ENCODE measurements at regions not wholly inside any gene's neighbourhood (a gene's known extent, or its start where the extent isn't known, plus 50 kb on each side); places are given as distances from the start of the nearest gene placed in this dataset.

DNA sequence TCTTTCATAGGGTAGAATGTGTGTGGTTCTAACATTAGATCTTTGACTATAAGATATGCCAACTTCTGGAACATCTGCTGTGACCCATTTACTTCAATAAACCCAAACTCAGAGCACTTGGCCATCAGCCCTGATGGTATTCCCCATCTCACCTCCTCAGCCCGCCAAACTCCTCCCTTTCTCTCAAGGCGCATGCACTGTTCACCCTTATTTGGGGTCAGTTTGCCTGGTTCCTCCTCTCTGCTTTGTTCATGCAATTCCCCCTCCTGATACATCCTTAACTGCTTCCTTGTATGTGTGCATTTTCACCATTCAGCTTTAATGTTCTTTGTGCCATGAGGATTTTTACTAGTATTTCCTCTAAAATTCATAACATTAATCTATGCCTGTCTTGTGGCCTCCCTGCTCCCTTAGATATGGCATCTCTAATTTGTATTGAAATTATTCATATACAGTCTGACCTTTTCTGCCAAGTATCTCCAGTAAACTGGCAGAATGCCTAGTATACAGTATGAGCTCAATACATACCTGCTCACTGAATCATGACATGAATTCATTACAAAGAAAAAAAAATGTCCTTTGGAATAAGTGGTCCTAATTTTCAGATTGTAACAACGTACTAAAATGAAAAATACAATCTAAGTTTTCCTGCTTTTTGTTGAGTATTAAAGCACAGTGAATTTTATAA lies 336.8 kb upstream of the IGFBP3 start:
- Histone ChIP-seq H3K4me2 (no peak overlapping the region), H4K20me1 (no peaks in the 10 kb centered on the region)

DNA sequence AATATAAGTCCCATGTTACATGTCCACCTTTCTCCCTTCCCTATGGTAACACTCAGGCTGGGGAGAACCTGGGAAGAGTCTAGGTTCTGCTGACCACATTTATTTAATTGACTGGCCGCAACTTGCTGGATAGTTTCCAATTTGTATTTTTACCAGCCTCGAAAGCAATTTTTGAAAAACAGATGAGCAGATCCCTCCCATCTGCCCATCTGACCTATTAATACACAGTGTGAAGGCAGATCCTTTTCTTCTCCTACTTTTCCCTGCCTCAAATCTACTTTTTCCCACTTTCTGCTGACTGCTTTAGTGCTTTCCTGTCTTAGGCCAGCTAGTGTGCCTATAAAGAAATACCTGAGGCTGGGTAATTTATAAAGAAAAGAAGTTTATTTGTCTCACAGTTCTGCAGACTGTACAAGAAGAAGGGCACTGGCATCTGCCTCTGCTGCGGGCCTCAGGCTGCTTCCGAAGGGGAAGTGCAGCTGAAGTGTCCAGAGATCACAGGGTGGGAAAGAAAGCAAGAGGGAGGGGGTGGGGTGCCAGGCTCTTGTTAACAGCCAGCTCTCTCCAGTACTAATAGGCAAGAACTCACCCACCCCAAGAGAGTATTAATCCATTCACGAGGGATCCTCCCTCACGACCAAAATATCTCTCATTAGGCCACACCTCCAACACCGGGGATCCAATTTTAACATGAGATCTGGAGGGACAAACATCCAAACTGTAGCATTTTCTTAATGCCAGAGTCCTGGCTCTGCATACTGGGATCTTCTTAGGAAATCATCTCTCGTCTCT lies 336.0 kb upstream of the IGFBP3 start:
- no peak overlapping the region for H3K4me2 ChIP-seq
- H3K27ac ChIP-seq: no peak overlapping the region
- no peaks in the 10 kb centered on the region for H3K4me1 ChIP-seq
- H3K36me3 ChIP-seq: no peaks in the 10 kb centered on the region
- no peaks in the 10 kb centered on the region for H3K27me3 ChIP-seq
- H3K4me3 ChIP-seq: no peak overlapping the region
- no peak for TF ChIP-seq Cebpa-rat (IDR thresholded peaks at IDR 0.05)
- no peak overlapping the region for H3K9ac ChIP-seq
- no peaks in the 10 kb centered on the region for H4K20me1 ChIP-seq
- H3K9me3 ChIP-seq: peaks cover 19% of the 10 kb centered on the region

More for the DNA sequence above, 336.8 kb upstream of the IGFBP3 start:
- Histone ChIP-seq H3K27ac (no peak overlapping the region), H3K9ac (no peak overlapping the region), H3K27me3 (no peaks in the 10 kb centered on the region), H3K9me3 (peaks cover 23% of the 10 kb centered on the region), H3K36me3 (no peaks in the 10 kb centered on the region), H3K4me3 (no peak overlapping the region), H3K4me1 (no peaks in the 10 kb centered on the region)
- no peak for TF ChIP-seq Cebpa-rat (IDR thresholded peaks at IDR 0.05)

DNA sequence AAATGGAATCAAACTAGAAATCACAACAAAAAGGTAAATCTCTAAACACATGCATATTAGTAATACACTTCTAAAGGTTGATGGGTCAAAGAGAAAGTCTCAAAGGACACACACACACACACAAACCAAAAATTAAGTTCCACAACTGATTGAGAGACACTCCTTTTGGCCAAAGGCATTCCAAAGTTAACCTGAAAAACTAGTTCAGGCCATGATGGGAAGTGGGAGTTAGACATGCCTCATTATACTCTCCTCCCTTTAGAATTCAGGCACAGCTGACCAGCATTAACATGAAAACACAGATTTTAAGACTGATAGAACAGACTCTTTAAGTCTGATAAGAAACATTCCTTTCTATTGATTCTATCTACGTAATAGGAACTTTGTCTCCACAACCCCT lies 332.4 kb upstream of the IGFBP3 start:
- Histone ChIP-seq H4K20me1 (no peaks in the 10 kb centered on the region), H3K4me1 (no peaks in the 10 kb centered on the region), H3K4me3 (no peak overlapping the region), H3K36me3 (no peaks in the 10 kb centered on the region), H3K9me3 (no peaks in the 10 kb centered on the region), H3K4me2 (no peak overlapping the region), H3K9ac (no peak overlapping the region), H3K27ac (no peak overlapping the region), H3K27me3 (no peaks in the 10 kb centered on the region)
- no peak for TF ChIP-seq Cebpa-rat (IDR thresholded peaks at IDR 0.05)

DNA sequence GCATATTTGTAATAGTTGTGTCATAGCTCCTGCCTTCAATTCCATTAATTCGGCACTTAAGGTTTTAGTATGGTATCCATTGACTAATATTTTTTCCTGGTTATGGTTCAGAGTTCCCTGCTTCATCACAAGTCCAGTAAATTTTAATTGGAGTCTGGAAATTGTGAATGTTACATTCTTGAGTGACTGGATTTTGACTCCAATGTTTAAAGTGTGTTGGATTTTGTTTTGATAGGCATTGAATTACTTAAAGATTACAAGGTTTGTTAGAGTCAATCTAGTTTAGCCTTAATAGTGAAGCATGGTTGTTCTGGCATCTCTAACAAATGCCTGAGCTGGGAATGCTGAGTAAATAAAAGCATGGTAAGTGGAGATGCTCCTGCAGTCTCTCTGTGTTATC lies 326.6 kb upstream of the IGFBP3 start:
- H3K9me3 ChIP-seq: no peaks in the 10 kb centered on the region
- H3K4me2 ChIP-seq: no peak overlapping the region
- no peaks in the 10 kb centered on the region for H3K27me3 ChIP-seq
- H3K9ac ChIP-seq: no peak overlapping the region
- no peaks in the 10 kb centered on the region for H4K20me1 ChIP-seq
- no peak for TF ChIP-seq Cebpa-rat (IDR thresholded peaks at IDR 0.05)
- H3K27ac ChIP-seq: no peak overlapping the region
- H3K36me3 ChIP-seq: no peaks in the 10 kb centered on the region
- no peak overlapping the region for H3K4me3 ChIP-seq
- H3K4me1 ChIP-seq: no peaks in the 10 kb centered on the region

DNA sequence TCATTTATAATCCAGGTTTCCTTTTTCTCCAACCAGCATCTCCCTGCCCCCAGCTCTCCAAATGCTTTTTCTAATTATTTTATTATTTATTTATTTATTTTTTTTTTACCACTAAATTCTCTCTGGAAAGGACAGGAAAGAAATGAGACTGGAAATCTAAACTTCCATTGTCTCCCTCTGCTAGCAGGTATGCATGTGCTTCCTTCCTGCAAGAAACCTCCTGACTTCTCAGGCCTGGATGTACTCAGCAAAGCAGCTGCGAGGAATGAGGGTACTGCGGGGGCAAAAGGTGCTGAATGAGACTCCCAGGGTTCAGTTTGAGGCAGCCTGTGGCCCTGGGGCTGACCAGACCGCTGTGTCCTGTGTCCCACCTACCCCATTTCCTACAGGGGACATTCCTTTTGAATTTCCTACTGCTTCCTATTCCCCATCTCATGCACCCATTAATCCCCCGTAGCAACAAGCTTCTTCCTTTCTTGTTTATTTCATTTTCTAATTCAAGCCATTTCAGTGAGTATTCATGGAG lies 324.6 kb upstream of the IGFBP3 start:
- Histone ChIP-seq H3K4me2 (no peak overlapping the region), H3K27me3 (no peaks in the 10 kb centered on the region), H3K27ac (no peak overlapping the region), H3K36me3 (no peaks in the 10 kb centered on the region), H4K20me1 (no peaks in the 10 kb centered on the region), H3K4me1 (no peaks in the 10 kb centered on the region), H3K4me3 (no peak overlapping the region), H3K9me3 (no peaks in the 10 kb centered on the region), H3K9ac (no peak overlapping the region)
- no peak for TF ChIP-seq Cebpa-rat (IDR thresholded peaks at IDR 0.05)

DNA sequence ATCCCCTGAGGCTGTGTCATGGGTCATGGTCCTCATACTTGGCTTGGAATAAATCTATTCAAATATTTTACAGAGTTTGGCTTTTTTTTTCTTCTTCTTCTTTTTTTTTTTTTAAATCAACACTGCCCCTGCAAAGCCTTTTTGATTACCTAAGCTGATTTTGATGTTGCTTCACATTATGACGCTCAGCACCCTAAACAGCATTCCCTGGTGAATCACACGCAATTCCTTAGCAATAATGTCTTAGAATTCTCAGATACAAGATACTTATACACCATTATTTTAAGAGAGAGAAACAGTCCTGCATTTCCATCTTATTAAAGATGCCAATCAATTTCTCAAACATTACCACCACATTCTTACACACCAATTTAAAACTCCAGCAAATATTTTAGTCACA lies 323.7 kb upstream of the IGFBP3 start:
- no peak overlapping the region for H3K9ac ChIP-seq
- H4K20me1 ChIP-seq: no peaks in the 10 kb centered on the region
- no peak overlapping the region for H3K4me2 ChIP-seq
- H3K27ac ChIP-seq: no peak overlapping the region
- H3K4me3 ChIP-seq: no peak overlapping the region
- H3K9me3 ChIP-seq: no peaks in the 10 kb centered on the region
- H3K36me3 ChIP-seq: no peaks in the 10 kb centered on the region
- no peak for TF ChIP-seq Cebpa-rat (IDR thresholded peaks at IDR 0.05)
- H3K4me1 ChIP-seq: no peaks in the 10 kb centered on the region
- H3K27me3 ChIP-seq: no peaks in the 10 kb centered on the region

DNA sequence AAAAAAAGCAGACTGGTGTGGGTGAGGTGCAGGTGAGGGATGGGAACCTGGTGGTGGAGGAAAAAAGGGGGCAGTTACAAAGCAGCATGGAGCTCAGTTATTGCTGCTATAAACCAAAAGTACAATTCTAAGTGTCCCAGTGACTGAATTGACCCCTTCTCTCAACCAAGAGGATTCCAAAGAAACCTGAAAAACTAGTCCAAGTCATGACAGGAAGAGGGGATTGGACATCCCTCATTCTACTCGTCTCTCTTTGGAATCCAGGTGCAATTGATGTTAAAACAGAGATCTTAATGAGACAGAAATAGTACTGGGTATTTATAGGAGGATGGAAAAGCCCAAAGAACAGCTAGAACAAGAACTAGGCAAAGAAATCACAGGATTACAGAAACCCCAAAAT lies 322.3 kb upstream of the IGFBP3 start:
- TF ChIP-seq Cebpa-rat (IDR thresholded peaks at IDR 0.05): no peak
- Histone ChIP-seq H3K4me3 (no peak overlapping the region), H3K9ac (no peak overlapping the region), H3K4me2 (no peak overlapping the region), H3K36me3 (no peaks in the 10 kb centered on the region), H4K20me1 (no peaks in the 10 kb centered on the region), H3K9me3 (no peaks in the 10 kb centered on the region), H3K27ac (no peak overlapping the region), H3K27me3 (no peaks in the 10 kb centered on the region), H3K4me1 (no peaks in the 10 kb centered on the region)

DNA sequence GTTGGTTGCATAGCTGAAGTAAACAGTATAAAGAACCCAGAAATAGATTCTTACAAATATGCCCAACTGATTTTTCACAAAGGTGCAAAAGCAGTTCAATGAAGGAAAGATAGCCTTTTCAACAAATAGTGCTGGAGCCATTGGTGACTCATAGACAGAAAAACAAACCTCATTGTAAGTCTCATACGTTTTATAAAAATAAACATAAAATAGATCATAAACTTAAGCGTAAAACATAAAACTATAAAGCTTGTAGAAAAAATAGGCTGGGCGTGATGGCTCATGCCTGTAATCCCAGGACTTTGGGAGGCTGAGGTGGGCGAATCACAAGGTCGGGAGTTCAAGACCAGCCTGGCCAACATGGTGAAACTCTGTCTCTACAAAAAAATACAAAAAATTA lies 318.8 kb upstream of the IGFBP3 start:
- Histone ChIP-seq H3K9me3 (no peaks in the 10 kb centered on the region), H4K20me1 (no peaks in the 10 kb centered on the region), H3K4me1 (no peaks in the 10 kb centered on the region), H3K4me2 (no peak overlapping the region), H3K9ac (no peak overlapping the region), H3K4me3 (no peak overlapping the region), H3K27me3 (no peaks in the 10 kb centered on the region), H3K36me3 (no peaks in the 10 kb centered on the region), H3K27ac (no peak overlapping the region)
- TF ChIP-seq Cebpa-rat (IDR thresholded peaks at IDR 0.05): no peak

DNA sequence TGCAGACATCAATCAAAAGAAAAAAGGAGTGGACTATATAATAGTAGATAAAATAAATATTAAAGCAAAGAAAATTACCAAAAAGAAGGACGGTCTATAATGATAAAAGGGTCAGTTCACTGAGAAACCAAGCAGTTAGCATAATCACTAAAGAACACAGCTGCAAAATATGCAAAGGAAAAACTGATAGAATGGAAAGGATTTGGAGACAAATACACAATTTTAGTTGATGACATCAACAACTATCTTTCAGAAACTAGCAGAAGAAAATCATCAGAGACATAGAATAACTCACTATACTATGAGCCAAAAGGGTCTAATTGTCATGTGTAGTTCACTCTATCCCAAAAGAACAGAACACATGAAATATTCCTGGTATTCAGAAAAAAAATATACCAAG lies 316.4 kb upstream of the IGFBP3 start:
- no peaks in the 10 kb centered on the region for H3K9me3 ChIP-seq
- no peak overlapping the region for H3K9ac ChIP-seq
- TF ChIP-seq Cebpa-rat (IDR thresholded peaks at IDR 0.05): no peak

DNA sequence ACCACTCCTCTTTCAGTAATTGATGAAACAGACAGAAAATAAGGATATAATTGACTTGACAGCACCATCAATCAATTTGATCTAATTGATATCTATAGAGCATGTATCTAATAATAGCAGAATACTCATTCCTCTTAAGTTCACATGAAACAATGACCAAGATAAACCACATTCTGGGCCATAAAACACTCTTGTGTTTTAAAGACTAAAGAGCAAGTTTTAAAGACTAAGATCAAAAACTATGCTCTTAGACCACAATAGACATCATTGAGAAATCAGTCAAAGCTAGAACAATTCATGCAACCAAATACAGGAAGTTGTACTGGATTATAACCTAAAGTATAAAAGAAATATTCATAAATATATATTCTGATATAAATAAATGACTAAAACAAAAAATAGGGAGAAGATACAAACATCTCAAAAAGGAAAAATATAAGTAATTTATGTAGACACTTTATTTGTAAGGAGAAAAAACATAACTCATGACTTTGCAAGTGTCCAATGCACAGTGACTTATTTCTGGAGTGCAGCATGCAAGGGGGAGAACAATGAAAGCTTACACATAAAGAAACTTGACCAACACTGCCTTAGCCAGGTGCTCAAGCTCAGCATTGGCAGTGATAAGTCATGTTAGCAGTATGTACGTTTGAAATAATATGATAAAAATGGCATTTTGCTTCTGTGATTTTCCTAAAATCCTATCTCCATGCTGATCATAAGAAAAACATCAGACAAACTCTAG lies 312.7 kb upstream of the IGFBP3 start:
- TF ChIP-seq Cebpa-rat (IDR thresholded peaks at IDR 0.05): no peak
- Histone ChIP-seq H4K20me1 (no peaks in the 10 kb centered on the region), H3K27ac (no peak overlapping the region), H3K9me3 (no peaks in the 10 kb centered on the region), H3K4me3 (no peak overlapping the region), H3K4me2 (no peak overlapping the region), H3K9ac (no peak overlapping the region), H3K27me3 (no peaks in the 10 kb centered on the region), H3K4me1 (no peaks in the 10 kb centered on the region), H3K36me3 (no peaks in the 10 kb centered on the region)

More for the DNA sequence above, 316.4 kb upstream of the IGFBP3 start:
- Histone ChIP-seq H3K4me1 (no peaks in the 10 kb centered on the region), H4K20me1 (no peaks in the 10 kb centered on the region), H3K27ac (no peak overlapping the region), H3K4me3 (no peak overlapping the region), H3K27me3 (no peaks in the 10 kb centered on the region), H3K4me2 (no peak overlapping the region), H3K36me3 (no peaks in the 10 kb centered on the region)
